Sigmoid colon (tissue), 3 donors: ENCODE measurements at regions not wholly inside any gene's neighbourhood (a gene's known extent, or its start where the extent isn't known, plus 50 kb on each side); places are given as distances from the start of the nearest gene placed in this dataset.

Experiments used
- CTCF ChIP-seq, 4 experiments: fragments of 450-650 bp in 3 of 4; fragments of 200-600 bp in 1 of 4; IDR thresholded peaks; one replicate each; pipeline ENCODE4 v1.5.1; 2016 to 2019; ENCODE audit warnings: antibody characterized with exemption in 4 of 4, mild to moderate bottlenecking in 3 of 4, moderate library complexity in 2 of 4
- POLR2A ChIP-seq, 2 donors: fragments of 450-650 bp; IDR thresholded peaks; one replicate each; pipeline ENCODE4 v1.6.1; 2016; ENCODE audit warnings: antibody characterized with exemption in 2 of 2, mild to moderate bottlenecking in 2 of 2, moderate library complexity in 2 of 2

GRCh38 chr15:57797110-57797509 is 90.6 kb downstream of the POLR2M start:
- TF ChIP-seq POLR2A (IDR thresholded peaks at IDR 0.05) (no peak), CTCF (IDR thresholded peaks at IDR 0.05) (no peak)
